ENCODE measurements at regions not wholly inside any gene's neighbourhood (a gene's known extent, or its start where the extent isn't known, plus 50 kb on each side); places are given as distances from the start of the nearest gene placed in this dataset.

- no peak for TF ChIP-seq CTCF (IDR thresholded peaks at IDR 0.05)
- no peak for TF ChIP-seq POLR2A (IDR thresholded peaks at IDR 0.05)
Observed at GRCh38 chr12:89895101-89895500, 186.5 kb upstream of the ATP2B1 start.
